Hepatocyte (in vitro differentiated cells): ENCODE measurements at regions not wholly inside any gene's neighbourhood (a gene's known extent, or its start where the extent isn't known, plus 50 kb on each side); places are given as distances from the start of the nearest gene placed in this dataset.

Source experiments
- EZH2 ChIP-seq: fragments of 200-600 bp; sonication (generic); IDR thresholded peaks from 2 replicates; pipeline ENCODE4 v1.6.1; 2016; ENCODE audit warnings: antibody characterized with exemption, mild to moderate bottlenecking, borderline replicate concordance
- TF ChIP-seq, protein P1 (sequence below): fragments of 200-600 bp; sonication (generic); IDR thresholded peaks from 2 replicates; pipeline ENCODE4 v1.5.1; 2016; ENCODE audit warnings: antibody characterized with exemption, mild to moderate bottlenecking; ENCODE audit not compliant: poor library complexity

- TF ChIP-seq, protein P1, sequence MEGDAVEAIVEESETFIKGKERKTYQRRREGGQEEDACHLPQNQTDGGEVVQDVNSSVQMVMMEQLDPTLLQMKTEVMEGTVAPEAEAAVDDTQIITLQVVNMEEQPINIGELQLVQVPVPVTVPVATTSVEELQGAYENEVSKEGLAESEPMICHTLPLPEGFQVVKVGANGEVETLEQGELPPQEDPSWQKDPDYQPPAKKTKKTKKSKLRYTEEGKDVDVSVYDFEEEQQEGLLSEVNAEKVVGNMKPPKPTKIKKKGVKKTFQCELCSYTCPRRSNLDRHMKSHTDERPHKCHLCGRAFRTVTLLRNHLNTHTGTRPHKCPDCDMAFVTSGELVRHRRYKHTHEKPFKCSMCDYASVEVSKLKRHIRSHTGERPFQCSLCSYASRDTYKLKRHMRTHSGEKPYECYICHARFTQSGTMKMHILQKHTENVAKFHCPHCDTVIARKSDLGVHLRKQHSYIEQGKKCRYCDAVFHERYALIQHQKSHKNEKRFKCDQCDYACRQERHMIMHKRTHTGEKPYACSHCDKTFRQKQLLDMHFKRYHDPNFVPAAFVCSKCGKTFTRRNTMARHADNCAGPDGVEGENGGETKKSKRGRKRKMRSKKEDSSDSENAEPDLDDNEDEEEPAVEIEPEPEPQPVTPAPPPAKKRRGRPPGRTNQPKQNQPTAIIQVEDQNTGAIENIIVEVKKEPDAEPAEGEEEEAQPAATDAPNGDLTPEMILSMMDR, result no peak
- TF ChIP-seq EZH2, result no peak
Observed at GRCh38 chr2:182587831-182588230, 128.2 kb upstream of the DNAJC10 start.
